H9 (cell line): ENCODE measurements at regions not wholly inside any gene's neighbourhood (a gene's known extent, or its start where the extent isn't known, plus 50 kb on each side); places are given as distances from the start of the nearest gene placed in this dataset.

Experiments
- DNase-seq: peaks from one replicate; pipeline ENCODE4 v3.0.0-alpha.2; 2017
- H2AFZ ChIP-seq: one replicate; pipeline ENCODE4 v1.6.1; 2013; ENCODE audit warnings: mild to moderate bottlenecking, low read length, control low read depth, moderate library complexity
- H2AK5ac ChIP-seq: 2 replicates; pipeline ENCODE4 v1.6.1; 2013; ENCODE audit warnings: low read length, control low read depth, mixed read lengths; ENCODE audit not compliant: insufficient read length
- H2BK120ac ChIP-seq: one replicate; pipeline ENCODE4 v1.6.1; 2013; ENCODE audit warnings: low read depth, mild to moderate bottlenecking, low read length, control low read depth, inconsistent platforms; ENCODE audit not compliant: poor library complexity, severe bottlenecking
- H2BK12ac ChIP-seq: 2 replicates; pipeline ENCODE4 v1.6.1; 2013; ENCODE audit warnings: low read length, control low read depth, mixed read lengths, low read depth; ENCODE audit not compliant: insufficient read length
- H2BK15ac ChIP-seq: 2 replicates; pipeline ENCODE4 v1.6.1; 2013; ENCODE audit warnings: low read depth, low read length, control low read depth
- H2BK20ac ChIP-seq: one replicate; pipeline ENCODE4 v1.6.1; 2013; ENCODE audit warnings: low read depth, mild to moderate bottlenecking, low read length, control low read depth, inconsistent platforms; ENCODE audit not compliant: poor library complexity, severe bottlenecking
- H2BK5ac ChIP-seq: 2 replicates; pipeline ENCODE4 v1.6.1; 2013; ENCODE audit warnings: low read length, control low read depth, mixed read lengths; ENCODE audit not compliant: insufficient read length
- H3K14ac ChIP-seq: 2 replicates; pipeline ENCODE4 v1.6.1; 2013; ENCODE audit warnings: low read length, control low read depth; ENCODE audit not compliant: insufficient read depth
- H3K18ac ChIP-seq: 2 replicates; pipeline ENCODE4 v1.6.1; 2013; ENCODE audit warnings: low read depth, mild to moderate bottlenecking, mixed read lengths, low read length, control low read depth; ENCODE audit not compliant: insufficient read length
- H3K23ac ChIP-seq: 2 replicates; pipeline ENCODE4 v1.6.1; 2013; ENCODE audit warnings: low read length, control low read depth, mixed read lengths, low read depth; ENCODE audit not compliant: insufficient read length
- H3K23me2 ChIP-seq: 2 replicates; pipeline ENCODE4 v1.6.1; 2013; ENCODE audit warnings: low read depth, mild to moderate bottlenecking, mixed read lengths, low read length, control low read depth; ENCODE audit not compliant: insufficient read length, poor library complexity, severe bottlenecking
- H3K27ac ChIP-seq: 2 replicates; pipeline ENCODE4 v1.5.1; 2013; ENCODE audit warnings: low read length, control low read depth, mixed read lengths, low read depth; ENCODE audit not compliant: insufficient read length
- H3K27me3 ChIP-seq: 2 replicates; pipeline ENCODE4 v1.6.1; 2013; ENCODE audit warnings: low read length, control low read depth, inconsistent platforms; ENCODE audit not compliant: insufficient read depth
- H3K4ac ChIP-seq: 2 replicates; pipeline ENCODE4 v1.6.1; 2013; ENCODE audit warnings: low read depth, mild to moderate bottlenecking, control low read depth, inconsistent platforms, low read length, moderate library complexity
- H3K4me1 ChIP-seq: 2 replicates; pipeline ENCODE4 v1.6.1; 2013; ENCODE audit warnings: low read length, control low read depth, inconsistent platforms; ENCODE audit not compliant: insufficient read depth
- H3K4me2 ChIP-seq: 2 replicates; pipeline ENCODE4 v1.6.1; 2013; ENCODE audit warnings: low read length, control low read depth, mixed read lengths; ENCODE audit not compliant: insufficient read length, insufficient read depth
- H3K56ac ChIP-seq: 2 replicates; pipeline ENCODE4 v1.6.1; 2013; ENCODE audit warnings: low read depth, mild to moderate bottlenecking, mixed read lengths, low read length, control low read depth; ENCODE audit not compliant: insufficient read length
- H3K79me1 ChIP-seq: 2 replicates; pipeline ENCODE4 v1.6.1; 2013; ENCODE audit warnings: low read depth, mild to moderate bottlenecking, moderate library complexity, low read length, control low read depth, inconsistent platforms; ENCODE audit not compliant: insufficient read depth, poor library complexity, severe bottlenecking
- H3K79me2 ChIP-seq: 2 replicates; pipeline ENCODE4 v1.6.1; 2013; ENCODE audit warnings: low read length, control low read depth, inconsistent platforms; ENCODE audit not compliant: insufficient read depth
- H3K9ac ChIP-seq: 2 replicates; pipeline ENCODE4 v1.6.1; 2013; ENCODE audit warnings: low read length, control low read depth, mixed read lengths; ENCODE audit not compliant: insufficient read length; ENCODE audit errors: extremely low read depth
- H3K9me3 ChIP-seq: one replicate; pipeline ENCODE4 v1.6.1; 2013; ENCODE audit warnings: low read depth, low read length, inconsistent platforms; ENCODE audit not compliant: control insufficient read depth
- H3T11ph ChIP-seq: one replicate; pipeline ENCODE4 v1.6.1; 2013; ENCODE audit warnings: mild to moderate bottlenecking, low read length, control low read depth, inconsistent platforms
- H4K20me1 ChIP-seq: one replicate; pipeline ENCODE4 v1.6.1; 2013; ENCODE audit not compliant: control insufficient read depth, insufficient read length, insufficient read depth
- H4K5ac ChIP-seq: 2 replicates; pipeline ENCODE4 v1.6.1; 2013; ENCODE audit warnings: low read depth, mild to moderate bottlenecking, mixed read lengths, low read length, control low read depth; ENCODE audit not compliant: insufficient read length
- H4K8ac ChIP-seq: replicated peaks from 2 replicates; pipeline ENCODE4 v1.6.1; 2013; ENCODE audit warnings: low read length, control low read depth, mixed read lengths, low read depth; ENCODE audit not compliant: insufficient read length
- H4K91ac ChIP-seq: 2 replicates; pipeline ENCODE4 v1.6.1; 2013; ENCODE audit warnings: low read depth, mild to moderate bottlenecking, moderate library complexity, mixed read lengths, low read length, control low read depth; ENCODE audit not compliant: insufficient read length
- H3K27ac Mint-ChIP-seq, 3 experiments: 2 replicates in 2 of 3; 3 replicates in 1 of 3; pipeline ENCODE4 v1.8.0; 2020 to 2021; ENCODE audit warnings: mixed read lengths in 3 of 3, mild to moderate bottlenecking in 1 of 3, moderate library complexity in 1 of 3
- H3K27me3 Mint-ChIP-seq: 2 replicates; pipeline ENCODE4 v1.8.0; 2021; ENCODE audit warnings: low read depth, mild to moderate bottlenecking, moderate library complexity, mixed read lengths
- H3K36me3 Mint-ChIP-seq, 3 experiments: 2 replicates in 2 of 3; 3 replicates in 1 of 3; pipeline ENCODE4 v1.8.0; 2020 to 2021; ENCODE audit warnings: low read depth in 3 of 3, mixed read lengths in 3 of 3; ENCODE audit not compliant: insufficient read depth in 1 of 3
- H3K4me1 Mint-ChIP-seq, 2 experiments: 2 replicates each; pipeline ENCODE4 v1.8.0; 2020; ENCODE audit warnings: mixed read lengths in 2 of 2
- H3K4me3 Mint-ChIP-seq, 2 experiments: 2 replicates in 1 of 2; 3 replicates in 1 of 2; pipeline ENCODE4 v1.8.0; 2020 to 2021; ENCODE audit warnings: mild to moderate bottlenecking in 2 of 2, mixed read lengths in 2 of 2, moderate library complexity in 1 of 2
- H3K9me3 Mint-ChIP-seq, 2 experiments: 2 replicates in 1 of 2; 3 replicates in 1 of 2; pipeline ENCODE4 v1.8.0; 2020; ENCODE audit warnings: mild to moderate bottlenecking in 2 of 2, mixed read lengths in 2 of 2, moderate library complexity in 1 of 2
- WGBS: extraction: QIAGEN DNeasy Blood & Tissue Kit; methylation state at CpG from one replicate; pipeline ENCODE4 v1.1.7; 2013; ENCODE audit warnings: missing lambda C conversion rate, low lambda C conversion rate, mixed read lengths; ENCODE audit not compliant: insufficient read length; ENCODE audit errors: extremely low coverage; 5-methylcytosine and 5-hydroxymethylcytosine counted together
- TF ChIP-seq, protein P1 (sequence below): fragments of 200-600 bp; sonication (generic); conservative IDR thresholded peaks from 3 replicates; pipeline ENCODE4 v1.8.0; 2021; ENCODE audit warnings: antibody characterized with exemption, mild to moderate bottlenecking

DNA sequence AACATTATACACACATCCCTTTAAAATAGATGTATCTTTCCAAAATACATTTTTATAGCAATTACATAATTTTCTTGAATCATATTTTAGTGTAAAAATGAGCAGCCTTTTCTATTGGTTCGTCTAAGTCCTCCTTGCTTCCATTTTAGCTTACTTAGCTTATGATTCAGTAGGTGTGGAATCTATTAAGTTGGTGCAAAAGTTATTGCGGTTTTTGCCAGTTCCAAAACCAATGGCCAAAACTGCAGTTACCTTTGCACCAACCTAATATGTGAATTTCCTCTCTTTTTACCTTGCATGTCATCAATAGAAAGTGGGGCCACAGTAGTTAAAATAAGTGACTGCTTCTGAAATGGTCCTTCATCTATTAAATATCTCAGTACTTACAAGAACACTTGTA lies 279.0 kb downstream of the OTUD1 start:
- Histone ChIP-seq H4K91ac (no peak overlapping the region), H3K23me2 (no peaks in the 10 kb centered on the region), H3K27ac (no peak overlapping the region), H4K8ac (no peak overlapping the region), H2BK120ac (no peak overlapping the region), H3K9ac (no peak overlapping the region), H3K23ac (no peak overlapping the region), H3K14ac (no peak overlapping the region), H3K27me3 (no peaks in the 10 kb centered on the region), H3K4me2 (no peak overlapping the region), H2AK5ac (no peak overlapping the region), H2BK12ac (no peak overlapping the region), H3K79me2 (no peaks in the 10 kb centered on the region), H3K18ac (no peak overlapping the region), H2BK5ac (no peak overlapping the region), H3K4me1 (no peaks in the 10 kb centered on the region), H4K5ac (no peak overlapping the region), H3K4ac (no peak overlapping the region), H3K79me1 (no peaks in the 10 kb centered on the region), H2AFZ (no peak overlapping the region), H3K56ac (no peak overlapping the region), H2BK15ac (no peak overlapping the region), H2BK20ac (no peak overlapping the region), H3T11ph (no peak overlapping the region), H4K20me1 (no peaks in the 10 kb centered on the region), H3K9me3 (no peaks in the 10 kb centered on the region)
- H3K27me3 Mint-ChIP-seq, result peaks cover 10% of the 10 kb centered on the region
- no peaks in the 10 kb centered on the region for H3K9me3 Mint-ChIP-seq
- TF ChIP-seq, protein P1, sequence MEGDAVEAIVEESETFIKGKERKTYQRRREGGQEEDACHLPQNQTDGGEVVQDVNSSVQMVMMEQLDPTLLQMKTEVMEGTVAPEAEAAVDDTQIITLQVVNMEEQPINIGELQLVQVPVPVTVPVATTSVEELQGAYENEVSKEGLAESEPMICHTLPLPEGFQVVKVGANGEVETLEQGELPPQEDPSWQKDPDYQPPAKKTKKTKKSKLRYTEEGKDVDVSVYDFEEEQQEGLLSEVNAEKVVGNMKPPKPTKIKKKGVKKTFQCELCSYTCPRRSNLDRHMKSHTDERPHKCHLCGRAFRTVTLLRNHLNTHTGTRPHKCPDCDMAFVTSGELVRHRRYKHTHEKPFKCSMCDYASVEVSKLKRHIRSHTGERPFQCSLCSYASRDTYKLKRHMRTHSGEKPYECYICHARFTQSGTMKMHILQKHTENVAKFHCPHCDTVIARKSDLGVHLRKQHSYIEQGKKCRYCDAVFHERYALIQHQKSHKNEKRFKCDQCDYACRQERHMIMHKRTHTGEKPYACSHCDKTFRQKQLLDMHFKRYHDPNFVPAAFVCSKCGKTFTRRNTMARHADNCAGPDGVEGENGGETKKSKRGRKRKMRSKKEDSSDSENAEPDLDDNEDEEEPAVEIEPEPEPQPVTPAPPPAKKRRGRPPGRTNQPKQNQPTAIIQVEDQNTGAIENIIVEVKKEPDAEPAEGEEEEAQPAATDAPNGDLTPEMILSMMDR, result no peak
- H3K4me3 Mint-ChIP-seq, result no peak overlapping the region
- no peaks in the 10 kb centered on the region for H3K36me3 Mint-ChIP-seq
- no peak overlapping the region for H3K27ac Mint-ChIP-seq
- WGBS, result no CpG with 5 or more reads among the region's 2 CpGs
- no peak for DNase-seq
- no peaks in the 10 kb centered on the region for H3K4me1 Mint-ChIP-seq
